ENCODE measurements at regions not wholly inside any gene's neighbourhood (a gene's known extent, or its start where the extent isn't known, plus 50 kb on each side); places are given as distances from the start of the nearest gene placed in this dataset.

DNA sequence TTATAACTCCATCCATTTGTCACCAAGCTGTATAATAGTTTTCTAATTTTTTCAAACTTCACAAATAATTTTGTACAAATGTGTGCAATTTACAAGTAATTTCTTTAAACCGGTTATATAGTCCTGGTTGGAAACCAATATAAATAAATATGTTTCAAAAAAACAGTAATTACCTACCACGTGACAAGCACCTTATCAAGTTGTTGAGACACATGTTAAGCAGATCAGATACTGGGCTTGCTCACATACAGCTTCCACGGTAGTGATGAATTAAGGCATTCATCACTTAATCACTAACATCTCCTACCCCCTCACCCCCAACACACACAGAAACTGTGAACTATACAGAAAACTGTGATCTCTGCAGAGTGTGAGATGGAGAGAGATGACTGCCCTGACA is 630.0 kb upstream of the MBL2 start:
- no TSS peak for BruUV-seq (replicated peaks)
- Histone ChIP-seq H3K27me3 (replicated peaks; ENCODE audit: control insufficient read depth, insufficient read depth, low read length) (no peaks in the 10 kb centered on the region), H3K36me3 (ENCODE audit: control insufficient read depth, insufficient read depth, low read length) (no peaks in the 10 kb centered on the region), H3K4me3 (ENCODE audit: low read depth, low read length) (no peak overlapping the region), H3K4me1 (no peaks in the 10 kb centered on the region), H3K9me3 (no peaks in the 10 kb centered on the region)
- no peak overlapping the region for H3K4me3 Mint-ChIP-seq (ENCODE audit: unreplicated experiment)
- H3K4me1 Mint-ChIP-seq (ENCODE audit: low read depth, unreplicated experiment): no peaks in the 10 kb centered on the region
- ChIA-PET POLR2A (no interaction called here), CTCF (no interaction called here)
- H3K27me3 Mint-ChIP-seq (ENCODE audit: insufficient read depth, unreplicated experiment): no peaks in the 10 kb centered on the region
- intact Hi-C loops (cut with micrococcal nuclease; ENCODE audit: unreplicated experiment): no loop called here
- TF ChIP-seq, protein P1, sequence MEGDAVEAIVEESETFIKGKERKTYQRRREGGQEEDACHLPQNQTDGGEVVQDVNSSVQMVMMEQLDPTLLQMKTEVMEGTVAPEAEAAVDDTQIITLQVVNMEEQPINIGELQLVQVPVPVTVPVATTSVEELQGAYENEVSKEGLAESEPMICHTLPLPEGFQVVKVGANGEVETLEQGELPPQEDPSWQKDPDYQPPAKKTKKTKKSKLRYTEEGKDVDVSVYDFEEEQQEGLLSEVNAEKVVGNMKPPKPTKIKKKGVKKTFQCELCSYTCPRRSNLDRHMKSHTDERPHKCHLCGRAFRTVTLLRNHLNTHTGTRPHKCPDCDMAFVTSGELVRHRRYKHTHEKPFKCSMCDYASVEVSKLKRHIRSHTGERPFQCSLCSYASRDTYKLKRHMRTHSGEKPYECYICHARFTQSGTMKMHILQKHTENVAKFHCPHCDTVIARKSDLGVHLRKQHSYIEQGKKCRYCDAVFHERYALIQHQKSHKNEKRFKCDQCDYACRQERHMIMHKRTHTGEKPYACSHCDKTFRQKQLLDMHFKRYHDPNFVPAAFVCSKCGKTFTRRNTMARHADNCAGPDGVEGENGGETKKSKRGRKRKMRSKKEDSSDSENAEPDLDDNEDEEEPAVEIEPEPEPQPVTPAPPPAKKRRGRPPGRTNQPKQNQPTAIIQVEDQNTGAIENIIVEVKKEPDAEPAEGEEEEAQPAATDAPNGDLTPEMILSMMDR (IDR thresholded peaks at IDR 0.05; ENCODE audit: insufficient read depth in 1 of 2, low read depth in 1 of 2, low read length in 1 of 2, severe bottlenecking in 1 of 2, unreplicated experiment in 1 of 2): no peak
- no peak overlapping the region for H3K27ac Mint-ChIP-seq (ENCODE audit: unreplicated experiment)
- peaks cover 19% of the 10 kb centered on the region for H3K9me3 Mint-ChIP-seq (ENCODE audit: unreplicated experiment)
- H3K36me3 Mint-ChIP-seq (ENCODE audit: insufficient read depth, unreplicated experiment): no peaks in the 10 kb centered on the region
- no peak for DNase-seq

DNA sequence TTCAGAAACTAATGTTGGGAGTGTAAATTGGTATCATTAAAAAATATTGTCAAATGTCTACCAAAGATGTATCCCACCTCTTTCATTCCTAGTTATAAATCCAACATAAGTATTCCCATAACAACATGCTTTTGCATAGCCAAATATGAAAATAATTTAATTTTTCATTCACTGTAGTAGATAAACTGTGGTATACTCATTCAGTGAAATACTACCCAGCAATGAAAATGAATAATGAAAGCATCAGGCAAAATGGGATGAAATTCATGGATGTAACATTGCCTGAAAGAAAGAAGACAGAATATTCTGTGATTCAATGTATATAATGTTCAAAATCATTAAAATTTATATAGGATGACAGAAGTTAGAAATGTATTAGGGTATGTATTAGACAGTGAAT is 629.0 kb upstream of the MBL2 start:
- no peaks in the 10 kb centered on the region for H3K36me3 Mint-ChIP-seq (ENCODE audit: insufficient read depth, unreplicated experiment)
- POLR2A ChIA-PET: no interaction called here

GRCh38 chr10:53396876-53397275 is 624.3 kb upstream of the MBL2 start:
- TF ChIP-seq, protein P1 (IDR thresholded peaks at IDR 0.05; ENCODE audit: insufficient read depth in 1 of 2, low read depth in 1 of 2, low read length in 1 of 2, severe bottlenecking in 1 of 2, unreplicated experiment in 1 of 2): no peak
- no peak overlapping the region for H3K4me3 Mint-ChIP-seq (ENCODE audit: unreplicated experiment)
- H3K27ac Mint-ChIP-seq (ENCODE audit: unreplicated experiment): no peak overlapping the region
- H3K36me3 Mint-ChIP-seq (ENCODE audit: insufficient read depth, unreplicated experiment): no peaks in the 10 kb centered on the region
- DNase-seq: no peak
- H3K4me1 Mint-ChIP-seq (ENCODE audit: low read depth, unreplicated experiment): no peaks in the 10 kb centered on the region
- no peaks in the 10 kb centered on the region for H3K36me3 ChIP-seq (ENCODE audit: control insufficient read depth, insufficient read depth, low read length)
- H3K27me3 ChIP-seq (replicated peaks; ENCODE audit: control insufficient read depth, insufficient read depth, low read length): no peaks in the 10 kb centered on the region
- POLR2A ChIA-PET: no interaction called here
- peaks cover 58% of the 10 kb centered on the region for H3K9me3 Mint-ChIP-seq (ENCODE audit: unreplicated experiment)
- H3K4me1 ChIP-seq: no peaks in the 10 kb centered on the region
- BruUV-seq (replicated peaks): no TSS peak
- CTCF ChIA-PET: no interaction called here
- peaks cover 26% of the 10 kb centered on the region for H3K9me3 ChIP-seq
- H3K4me3 ChIP-seq (ENCODE audit: low read depth, low read length): no peak overlapping the region
- intact Hi-C loops (cut with micrococcal nuclease; ENCODE audit: unreplicated experiment): no loop called here
- H3K27me3 Mint-ChIP-seq (ENCODE audit: insufficient read depth, unreplicated experiment): no peaks in the 10 kb centered on the region

More for the DNA sequence above, 629.0 kb upstream of the MBL2 start:
- no peak for DNase-seq
- Mint-ChIP-seq H3K4me1 (ENCODE audit: low read depth, unreplicated experiment) (no peaks in the 10 kb centered on the region), H3K27ac (ENCODE audit: unreplicated experiment) (no peak overlapping the region), H3K4me3 (ENCODE audit: unreplicated experiment) (no peak overlapping the region), H3K9me3 (ENCODE audit: unreplicated experiment) (peaks cover 19% of the 10 kb centered on the region), H3K27me3 (ENCODE audit: insufficient read depth, unreplicated experiment) (no peaks in the 10 kb centered on the region)
- Histone ChIP-seq H3K27me3 (replicated peaks; ENCODE audit: control insufficient read depth, insufficient read depth, low read length) (no peaks in the 10 kb centered on the region), H3K9me3 (peaks cover 3% of the 10 kb centered on the region; the same call in 1 of the 2 replicates), H3K4me3 (ENCODE audit: low read depth, low read length) (no peak overlapping the region), H3K4me1 (no peaks in the 10 kb centered on the region), H3K36me3 (ENCODE audit: control insufficient read depth, insufficient read depth, low read length) (no peaks in the 10 kb centered on the region)
- BruUV-seq (replicated peaks): no TSS peak
- intact Hi-C loops (cut with micrococcal nuclease; ENCODE audit: unreplicated experiment): no loop called here
- TF ChIP-seq, protein P1 (IDR thresholded peaks at IDR 0.05; ENCODE audit: insufficient read depth in 1 of 2, low read depth in 1 of 2, low read length in 1 of 2, severe bottlenecking in 1 of 2, unreplicated experiment in 1 of 2): no peak
- CTCF ChIA-PET: no interaction called here
